Gastrocnemius medialis (tissue), 4 donors: ENCODE measurements at regions not wholly inside any gene's neighbourhood (a gene's known extent, or its start where the extent isn't known, plus 50 kb on each side); places are given as distances from the start of the nearest gene placed in this dataset.

Experiments used
- CTCF ChIP-seq, 5 experiments: fragments of 450-650 bp in 3 of 5; fragments of 200-600 bp in 2 of 5; sonication (generic) in 2 of 5; IDR thresholded peaks in 4 of 5; conservative IDR thresholded peaks in 1 of 5; 1 replicate in 4 of 5; 2 replicates in 1 of 5; pipeline ENCODE4 v1.5.1; 2016 to 2019; ENCODE audit warnings: antibody characterized with exemption in 5 of 5, mild to moderate bottlenecking in 3 of 5, moderate library complexity in 3 of 5
- POLR2A ChIP-seq, 2 donors: fragments of 450-650 bp; IDR thresholded peaks; one replicate each; pipeline ENCODE4 v1.6.1; 2017; ENCODE audit warnings: antibody characterized with exemption in 2 of 2, mild to moderate bottlenecking in 2 of 2, moderate library complexity in 2 of 2

- TF ChIP-seq CTCF (IDR thresholded peaks at IDR 0.05 in 4 of 5, conservative IDR thresholded peaks at IDR 0.05 in 1 of 5) (no peak), POLR2A (IDR thresholded peaks at IDR 0.05) (no peak)
These were observed 160.6 kb upstream of the EGLN3 start for GRCh38 chr14:34111505-34111904.
